ENCODE measurements at regions not wholly inside any gene's neighbourhood (a gene's known extent, or its start where the extent isn't known, plus 50 kb on each side); places are given as distances from the start of the nearest gene placed in this dataset.
"Not testable (repeated sequence)": the region's sequence is repeated elsewhere in the genome, so short reads cannot be mapped to it uniquely, and the experiment has no call there.

GRCh38 chr10:109765838-109766237 is 157.5 kb downstream of the XPNPEP1 start:
- no peak overlapping the region for H3K27ac ChIP-seq (ENCODE audit: low read length)
- 100% methylated on average over 1 of the region's 2 CpGs for WGBS (ENCODE audit: insufficient coverage, insufficient read length)

GRCh38 chr10:109762555-109762954 is 160.8 kb downstream of the XPNPEP1 start:
- Histone ChIP-seq H3K27ac (ENCODE audit: low read length) (no peak overlapping the region), H3K36me3 (ENCODE audit: control insufficient read depth, insufficient read depth, low read length) (no peaks in the 10 kb centered on the region), H3K9me3 (ENCODE audit: control insufficient read depth, insufficient read depth, low read length) (no peaks in the 10 kb centered on the region), H3K27me3 (ENCODE audit: control insufficient read depth, insufficient read depth, low read length) (no peaks in the 10 kb centered on the region), H3K4me3 (ENCODE audit: low read length) (no peak overlapping the region), H3K4me1 (ENCODE audit: control insufficient read depth, insufficient read depth, low read length) (no peaks in the 10 kb centered on the region)
- no peak for DNase-seq (ENCODE audit: low read depth, low spot score)

More at GRCh38 chr10:109765838-109766237, 157.5 kb downstream of the XPNPEP1 start:
- Histone ChIP-seq H3K4me3 (ENCODE audit: low read length) (no peak overlapping the region), H3K9me3 (ENCODE audit: control insufficient read depth, insufficient read depth, low read length) (no peaks in the 10 kb centered on the region), H3K4me1 (ENCODE audit: control insufficient read depth, insufficient read depth, low read length) (no peaks in the 10 kb centered on the region), H3K36me3 (ENCODE audit: control insufficient read depth, insufficient read depth, low read length) (no peaks in the 10 kb centered on the region), H3K27me3 (ENCODE audit: control insufficient read depth, insufficient read depth, low read length) (no peaks in the 10 kb centered on the region)
- DNase-seq (ENCODE audit: low read depth, low spot score): no peak

- H3K36me3 ChIP-seq (ENCODE audit: control insufficient read depth, insufficient read depth, low read length); H3K4me1 ChIP-seq (ENCODE audit: control insufficient read depth, insufficient read depth, low read length); DNase-seq (ENCODE audit: low read depth, low spot score); H3K9me3 ChIP-seq (ENCODE audit: control insufficient read depth, insufficient read depth, low read length); H3K27me3 ChIP-seq (ENCODE audit: control insufficient read depth, insufficient read depth, low read length); H3K4me3 ChIP-seq (ENCODE audit: low read length); H3K27ac ChIP-seq (ENCODE audit: low read length): not testable (repeated sequence)
- no CpG with 5 or more reads among the region's 6 CpGs for WGBS (ENCODE audit: insufficient coverage, insufficient read length)
Observed at GRCh38 chr10:109757670-109758069, 165.6 kb downstream of the XPNPEP1 start.

GRCh38 chr10:109746861-109747260 is 176.4 kb downstream of the XPNPEP1 start:
- no CpG with 5 or more reads among the region's 1 CpG for WGBS (ENCODE audit: insufficient coverage, insufficient read length)
- Histone ChIP-seq H3K36me3 (ENCODE audit: control insufficient read depth, insufficient read depth, low read length) (no peaks in the 10 kb centered on the region), H3K9me3 (ENCODE audit: control insufficient read depth, insufficient read depth, low read length) (no peaks in the 10 kb centered on the region), H3K27ac (ENCODE audit: low read length) (no peak overlapping the region), H3K27me3 (ENCODE audit: control insufficient read depth, insufficient read depth, low read length) (no peaks in the 10 kb centered on the region), H3K4me1 (ENCODE audit: control insufficient read depth, insufficient read depth, low read length) (no peaks in the 10 kb centered on the region), H3K4me3 (ENCODE audit: low read length) (no peak overlapping the region)
- no peak for DNase-seq (ENCODE audit: low read depth, low spot score)

- Histone ChIP-seq H3K27ac (ENCODE audit: low read length) (no peak overlapping the region), H3K4me1 (ENCODE audit: control insufficient read depth, insufficient read depth, low read length) (no peaks in the 10 kb centered on the region), H3K36me3 (ENCODE audit: control insufficient read depth, insufficient read depth, low read length) (no peaks in the 10 kb centered on the region), H3K4me3 (ENCODE audit: low read length) (no peak overlapping the region), H3K9me3 (ENCODE audit: control insufficient read depth, insufficient read depth, low read length) (no peaks in the 10 kb centered on the region; the same call in 1 of the 2 replicates), H3K27me3 (ENCODE audit: control insufficient read depth, insufficient read depth, low read length) (no peaks in the 10 kb centered on the region)
- no peak for DNase-seq (ENCODE audit: low read depth, low spot score)
Observed at GRCh38 chr10:109744020-109744419, 179.3 kb downstream of the XPNPEP1 start.

- Histone ChIP-seq H3K36me3 (ENCODE audit: control insufficient read depth, insufficient read depth, low read length) (no peaks in the 10 kb centered on the region), H3K4me1 (ENCODE audit: control insufficient read depth, insufficient read depth, low read length) (no peaks in the 10 kb centered on the region), H3K4me3 (ENCODE audit: low read length) (no peak overlapping the region), H3K27me3 (ENCODE audit: control insufficient read depth, insufficient read depth, low read length) (no peaks in the 10 kb centered on the region), H3K9me3 (ENCODE audit: control insufficient read depth, insufficient read depth, low read length) (no peaks in the 10 kb centered on the region; the same call in 1 of the 2 replicates), H3K27ac (ENCODE audit: low read length) (no peak overlapping the region)
- WGBS (ENCODE audit: insufficient coverage, insufficient read length): no CpG with 5 or more reads among the region's 2 CpGs
- no peak for DNase-seq (ENCODE audit: low read depth, low spot score)
Observed at GRCh38 chr10:109743574-109743973, 179.7 kb downstream of the XPNPEP1 start.

GRCh38 chr10:109743146-109743545 is 180.2 kb downstream of the XPNPEP1 start:
- Histone ChIP-seq H3K4me3 (ENCODE audit: low read length) (no peak overlapping the region), H3K27me3 (ENCODE audit: control insufficient read depth, insufficient read depth, low read length) (no peaks in the 10 kb centered on the region), H3K9me3 (ENCODE audit: control insufficient read depth, insufficient read depth, low read length) (no peaks in the 10 kb centered on the region; the same call in 1 of the 2 replicates), H3K36me3 (ENCODE audit: control insufficient read depth, insufficient read depth, low read length) (no peaks in the 10 kb centered on the region), H3K4me1 (ENCODE audit: control insufficient read depth, insufficient read depth, low read length) (no peaks in the 10 kb centered on the region), H3K27ac (ENCODE audit: low read length) (no peak overlapping the region)
- WGBS (ENCODE audit: insufficient coverage, insufficient read length): no CpG with 5 or more reads among the region's 5 CpGs
- no peak for DNase-seq (ENCODE audit: low read depth, low spot score)

- DNase-seq (ENCODE audit: low read depth, low spot score): no peak
- H3K4me3 ChIP-seq (ENCODE audit: low read length): no peak overlapping the region
- H3K9me3 ChIP-seq (ENCODE audit: control insufficient read depth, insufficient read depth, low read length): no peaks in the 10 kb centered on the region; the same call in 1 of the 2 replicates
- no CpG with 5 or more reads among the region's 2 CpGs for WGBS (ENCODE audit: insufficient coverage, insufficient read length)
- no peaks in the 10 kb centered on the region for H3K27me3 ChIP-seq (ENCODE audit: control insufficient read depth, insufficient read depth, low read length)
- no peaks in the 10 kb centered on the region for H3K36me3 ChIP-seq (ENCODE audit: control insufficient read depth, insufficient read depth, low read length)
- H3K27ac ChIP-seq (ENCODE audit: low read length): no peak overlapping the region
- H3K4me1 ChIP-seq (ENCODE audit: control insufficient read depth, insufficient read depth, low read length): no peaks in the 10 kb centered on the region
Observed at GRCh38 chr10:109741712-109742111, 181.6 kb downstream of the XPNPEP1 start.

GRCh38 chr10:109740436-109740835 is 182.9 kb downstream of the XPNPEP1 start:
- Histone ChIP-seq H3K4me1 (ENCODE audit: control insufficient read depth, insufficient read depth, low read length) (no peaks in the 10 kb centered on the region), H3K9me3 (ENCODE audit: control insufficient read depth, insufficient read depth, low read length) (no peaks in the 10 kb centered on the region; the same call in 1 of the 2 replicates), H3K4me3 (ENCODE audit: low read length) (no peak overlapping the region), H3K36me3 (ENCODE audit: control insufficient read depth, insufficient read depth, low read length) (no peaks in the 10 kb centered on the region), H3K27me3 (ENCODE audit: control insufficient read depth, insufficient read depth, low read length) (no peaks in the 10 kb centered on the region), H3K27ac (ENCODE audit: low read length) (no peak overlapping the region)
- DNase-seq (ENCODE audit: low read depth, low spot score): no peak
- no CpG with 5 or more reads among the region's 3 CpGs for WGBS (ENCODE audit: insufficient coverage, insufficient read length)

- no peak overlapping the region for H3K27ac ChIP-seq (ENCODE audit: low read length)
- no peaks in the 10 kb centered on the region; the same call in 1 of the 2 replicates for H3K9me3 ChIP-seq (ENCODE audit: control insufficient read depth, insufficient read depth, low read length)
- H3K27me3 ChIP-seq (ENCODE audit: control insufficient read depth, insufficient read depth, low read length): no peaks in the 10 kb centered on the region
- H3K4me3 ChIP-seq (ENCODE audit: low read length): no peak overlapping the region
- H3K4me1 ChIP-seq (ENCODE audit: control insufficient read depth, insufficient read depth, low read length): no peaks in the 10 kb centered on the region
- no CpG with 5 or more reads among the region's 5 CpGs for WGBS (ENCODE audit: insufficient coverage, insufficient read length)
- no peaks in the 10 kb centered on the region for H3K36me3 ChIP-seq (ENCODE audit: control insufficient read depth, insufficient read depth, low read length)
- DNase-seq (ENCODE audit: low read depth, low spot score): no peak
Observed at GRCh38 chr10:109737626-109738025, 185.7 kb downstream of the XPNPEP1 start.

GRCh38 chr10:109737009-109737408 is 186.3 kb downstream of the XPNPEP1 start:
- Histone ChIP-seq H3K27ac (ENCODE audit: low read length) (no peak overlapping the region), H3K27me3 (ENCODE audit: control insufficient read depth, insufficient read depth, low read length) (no peaks in the 10 kb centered on the region), H3K4me3 (ENCODE audit: low read length) (no peak overlapping the region), H3K4me1 (ENCODE audit: control insufficient read depth, insufficient read depth, low read length) (no peaks in the 10 kb centered on the region), H3K36me3 (ENCODE audit: control insufficient read depth, insufficient read depth, low read length) (no peaks in the 10 kb centered on the region), H3K9me3 (ENCODE audit: control insufficient read depth, insufficient read depth, low read length) (no peaks in the 10 kb centered on the region; the same call in 1 of the 2 replicates)
- WGBS (ENCODE audit: insufficient coverage, insufficient read length): no CpG with 5 or more reads among the region's 4 CpGs
- no peak for DNase-seq (ENCODE audit: low read depth, low spot score)
